Calu3 (cell line): ENCODE measurements at regions not wholly inside any gene's neighbourhood (a gene's known extent, or its start where the extent isn't known, plus 50 kb on each side); places are given as distances from the start of the nearest gene placed in this dataset.

ENCODE experiments used
- BruUV-seq: library from RNA; stranded (reverse); fragments of 400-500 nt; replicated peaks from 2 replicates; lab custom pipeline; 2021; lab: Mats Ljungman, UMichigan
- CTCF ChIA-PET: fragments of 300-600 bp; sonication (Branson Sonifier 250); formaldehyde crosslinking; loops from one replicate; lab custom pipeline; 2022; ENCODE audit warnings: antibody characterized with exemption; lab: Charles Lee
- DNase-seq: peaks from one replicate; pipeline ENCODE4 v3.0.0; 2022
- H3K27ac Mint-ChIP-seq: one replicate; pipeline ENCODE4 v1.8.0; 2022; ENCODE audit warnings: mixed read lengths; ENCODE audit not compliant: unreplicated experiment
- H3K27me3 Mint-ChIP-seq: one replicate; pipeline ENCODE4 v1.8.0; 2022; ENCODE audit warnings: mixed read lengths; ENCODE audit not compliant: unreplicated experiment
- H3K36me3 Mint-ChIP-seq: one replicate; pipeline ENCODE4 v1.8.0; 2022; ENCODE audit warnings: mild to moderate bottlenecking, moderate library complexity, mixed read lengths; ENCODE audit not compliant: insufficient read depth, unreplicated experiment
- H3K4me1 Mint-ChIP-seq: one replicate; pipeline ENCODE4 v1.8.0; 2022; ENCODE audit warnings: mild to moderate bottlenecking, low read depth, mixed read lengths; ENCODE audit not compliant: unreplicated experiment
- H3K4me3 Mint-ChIP-seq: one replicate; pipeline ENCODE4 v1.8.0; 2022; ENCODE audit warnings: mild to moderate bottlenecking, low read depth, moderate library complexity, mixed read lengths; ENCODE audit not compliant: unreplicated experiment
- H3K9me3 Mint-ChIP-seq: one replicate; pipeline ENCODE4 v1.8.0; 2022; ENCODE audit warnings: low read depth, mixed read lengths; ENCODE audit not compliant: unreplicated experiment
- CTCF ChIP-seq: fragments of 200-600 bp; IDR thresholded peaks from one replicate; pipeline ENCODE4 v1.8.0; 2022; ENCODE audit warnings: antibody characterized with exemption; ENCODE audit not compliant: unreplicated experiment
- intact Hi-C: fragments of 100-400 bp; cut with micrococcal nuclease; formaldehyde crosslinking; loops from one replicate; pipeline ENCODE4 v1.10.0; 2022; ENCODE audit not compliant: unreplicated experiment

GRCh38 chr21:33155422-33155821 is 74.3 kb upstream of the IFNAR2 start:
- H3K36me3 Mint-ChIP-seq: no peaks in the 10 kb centered on the region
- no peak for TF ChIP-seq CTCF
- no peaks in the 10 kb centered on the region for H3K4me1 Mint-ChIP-seq
- no peak overlapping the region for H3K27ac Mint-ChIP-seq
- no peak overlapping the region for H3K4me3 Mint-ChIP-seq
- H3K9me3 Mint-ChIP-seq: no peaks in the 10 kb centered on the region
- no TSS peak for BruUV-seq
- intact Hi-C loops: no loop called here
- peaks cover 81% of the 10 kb centered on the region for H3K27me3 Mint-ChIP-seq
- CTCF ChIA-PET: no interaction called here
- no peak for DNase-seq

- CTCF ChIA-PET: no interaction called here
- Mint-ChIP-seq H3K27me3 (peaks cover 81% of the 10 kb centered on the region), H3K36me3 (no peaks in the 10 kb centered on the region), H3K4me3 (no peak overlapping the region), H3K27ac (no peak overlapping the region), H3K4me1 (no peaks in the 10 kb centered on the region), H3K9me3 (no peaks in the 10 kb centered on the region)
- no peak for TF ChIP-seq CTCF
- BruUV-seq: no TSS peak
- intact Hi-C loops: no loop called here
- DNase-seq: no peak
Observed at GRCh38 chr21:33157303-33157702, 72.4 kb upstream of the IFNAR2 start.

- Mint-ChIP-seq H3K27ac (no peak overlapping the region), H3K4me1 (no peaks in the 10 kb centered on the region), H3K27me3 (peaks cover 81% of the 10 kb centered on the region), H3K36me3 (no peaks in the 10 kb centered on the region), H3K9me3 (no peaks in the 10 kb centered on the region), H3K4me3 (no peak overlapping the region)
- no peak for TF ChIP-seq CTCF
- CTCF ChIA-PET: no interaction called here
- no peak for DNase-seq
- intact Hi-C loops: no loop called here
- no TSS peak for BruUV-seq
Observed at GRCh38 chr21:33158654-33159053, 71.1 kb upstream of the IFNAR2 start.

- no peak overlapping the region for H3K4me3 Mint-ChIP-seq
- H3K9me3 Mint-ChIP-seq: no peaks in the 10 kb centered on the region
- no peaks in the 10 kb centered on the region for H3K4me1 Mint-ChIP-seq
- no peaks in the 10 kb centered on the region for H3K36me3 Mint-ChIP-seq
- BruUV-seq: no TSS peak
- H3K27ac Mint-ChIP-seq: no peak overlapping the region
- DNase-seq: no peak
- peaks cover 84% of the 10 kb centered on the region for H3K27me3 Mint-ChIP-seq
- intact Hi-C loops: no loop called here
- TF ChIP-seq CTCF: no peak
- CTCF ChIA-PET: no interaction called here
Observed at GRCh38 chr21:33162436-33162951, 67.2 kb upstream of the IFNAR2 start.
